Kidney capillary endothelial cell (primary cell): ENCODE measurements at regions not wholly inside any gene's neighbourhood (a gene's known extent, or its start where the extent isn't known, plus 50 kb on each side); places are given as distances from the start of the nearest gene placed in this dataset.
A peak's percentile ranks its signal among the peaks of the same experiment; 100 is the strongest.
"Not testable (repeated sequence)": the region's sequence is repeated elsewhere in the genome, so short reads cannot be mapped to it uniquely, and the experiment has no call there.

Source experiments
- DNase-seq: peaks from one replicate; pipeline ENCODE4 v3.0.0-alpha.2; 2018; ENCODE audit warnings: low spot score

DNA sequence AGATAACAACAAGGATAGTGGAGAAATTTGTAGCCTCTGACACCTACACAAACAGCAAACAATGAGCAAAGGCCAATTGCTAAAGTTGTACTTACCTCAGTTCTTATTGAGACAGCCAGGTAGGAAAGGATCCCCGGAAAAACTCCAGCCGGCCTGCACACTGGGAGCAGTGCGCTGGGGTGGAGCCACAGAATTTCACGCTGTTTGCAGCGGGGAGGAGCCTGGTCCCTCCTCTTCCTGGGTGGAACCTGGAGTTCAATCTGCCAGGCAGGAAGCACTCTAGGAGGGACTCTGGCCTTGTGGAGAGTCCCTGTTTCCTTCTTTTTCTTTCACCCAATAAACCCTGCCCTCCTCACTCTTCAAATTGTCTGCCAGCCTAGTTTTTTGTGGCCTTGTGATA, 382.6 kb upstream of the TGIF2LX start:
- DNase-seq: not testable (repeated sequence)

DNA sequence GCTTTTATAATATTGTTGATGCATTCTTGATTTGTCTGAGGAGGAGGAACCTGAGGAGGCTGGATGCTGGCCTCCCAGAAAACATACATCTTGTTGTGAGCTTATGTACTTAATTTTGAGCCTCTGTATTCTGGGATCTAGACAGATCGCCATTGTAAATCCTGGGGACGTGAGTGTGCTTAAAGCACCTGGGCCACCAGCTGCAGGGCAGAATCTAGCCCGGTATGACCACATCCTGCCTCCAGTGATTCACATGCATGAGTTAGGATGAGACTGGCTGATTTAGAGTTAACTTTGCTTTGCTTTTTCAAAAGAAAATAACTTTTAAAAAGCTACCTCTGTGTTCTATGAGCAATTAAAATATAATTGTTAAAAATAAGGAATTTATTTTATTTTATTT, 364.6 kb upstream of the TGIF2LX start:
- DNase-seq: not testable (repeated sequence)

DNA sequence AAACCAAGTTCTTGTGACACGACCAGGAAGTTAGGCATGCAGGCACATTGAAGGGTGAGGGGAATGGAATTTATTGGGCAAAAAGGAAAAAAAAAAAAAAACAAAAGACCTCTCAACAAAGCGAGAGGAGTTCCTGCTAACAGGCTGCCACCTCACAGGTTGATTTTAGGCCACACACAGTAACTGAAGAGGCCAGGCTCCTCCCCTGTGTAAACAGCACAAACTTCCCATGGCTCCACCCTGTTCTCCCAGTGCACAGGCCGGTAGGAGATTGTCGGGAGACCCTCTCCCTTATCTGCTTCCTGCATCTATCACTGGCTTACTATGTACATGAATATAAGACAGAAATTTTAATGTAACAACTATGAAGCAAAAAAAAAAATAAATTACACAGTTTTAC, 359.6 kb upstream of the TGIF2LX start:
- not testable (repeated sequence) for DNase-seq

DNA sequence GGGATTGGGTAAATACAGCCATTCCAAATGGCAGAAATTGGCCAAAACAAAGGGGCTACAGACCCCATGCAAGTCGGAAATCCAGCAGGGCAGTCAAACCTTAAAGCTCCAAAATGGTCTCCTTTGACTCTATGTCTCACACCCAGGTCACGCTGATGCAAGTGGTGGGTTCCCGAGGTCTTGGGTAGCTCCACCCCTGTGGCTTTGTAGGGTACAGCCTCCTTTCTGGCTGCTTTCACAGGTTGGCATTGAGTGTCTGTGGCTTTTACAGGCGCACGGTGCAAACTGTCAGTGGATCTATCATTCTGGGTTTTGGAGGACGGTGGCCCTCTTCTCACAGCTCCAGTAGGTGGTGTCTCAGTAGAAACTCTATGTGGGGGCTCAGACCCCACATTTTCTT, 358.6 kb upstream of the TGIF2LX start:
- DNase-seq: not testable (repeated sequence)

DNA sequence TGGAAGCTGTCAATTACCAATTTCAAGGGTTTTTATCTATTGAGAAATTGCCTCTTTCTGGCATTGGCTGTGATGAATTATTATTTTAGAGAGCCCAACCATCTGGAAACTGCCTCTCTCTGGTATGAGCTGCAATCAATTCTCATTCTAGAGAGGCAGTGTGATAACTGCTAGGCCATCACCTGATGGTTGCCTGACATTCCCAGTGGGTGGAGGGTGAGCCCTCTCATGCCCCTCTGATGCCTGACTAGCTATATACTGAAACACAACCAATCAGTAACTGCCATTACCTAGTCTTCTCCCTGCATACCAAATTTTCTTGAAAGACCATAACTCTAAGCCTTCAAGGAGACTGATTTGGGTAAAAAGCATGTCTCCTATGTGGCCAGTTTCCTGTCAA, 353.9 kb upstream of the TGIF2LX start:
- not testable (repeated sequence) for DNase-seq

DNA sequence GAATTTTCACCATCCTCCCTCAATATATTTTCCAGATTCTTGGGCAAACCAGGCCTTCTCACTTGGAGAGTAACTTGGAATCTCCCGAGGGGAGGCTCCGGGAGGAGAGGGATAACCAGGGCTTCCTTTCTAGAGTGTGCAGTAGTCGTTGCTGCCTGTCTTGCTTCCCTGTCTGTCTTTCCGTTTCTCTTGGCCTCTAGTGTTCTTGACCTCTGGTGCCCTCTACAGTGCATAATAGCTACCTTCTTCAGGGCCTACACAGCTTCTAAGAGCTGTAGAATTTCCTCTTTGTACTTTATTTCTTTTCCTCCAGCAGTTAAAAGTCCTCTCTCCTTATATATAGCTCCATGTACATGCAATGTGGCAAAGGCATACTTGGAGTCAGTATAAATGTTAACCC, 339.8 kb upstream of the TGIF2LX start:
- DNase-seq: not testable (repeated sequence)

DNA sequence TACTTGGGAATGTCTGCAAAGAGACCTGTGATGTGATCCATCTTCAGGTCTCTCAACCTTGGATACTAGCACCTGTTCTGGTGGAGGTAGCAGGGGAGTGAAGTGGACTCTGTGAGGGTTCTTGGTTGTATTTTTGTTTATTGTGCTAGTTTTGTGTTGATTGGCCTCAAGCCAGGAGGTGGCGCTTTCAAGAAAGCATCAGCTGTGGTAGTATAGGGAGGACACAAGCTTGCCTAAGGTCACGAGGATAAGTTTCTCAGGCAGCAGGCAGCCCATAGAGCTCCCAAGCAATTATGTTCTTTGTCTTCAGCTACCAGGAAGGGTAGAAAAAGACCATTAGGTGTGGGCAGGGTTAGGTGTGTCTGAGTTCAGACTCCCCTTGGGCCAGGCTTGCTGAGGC, 289.9 kb upstream of the TGIF2LX start:
- DNase-seq: not testable (repeated sequence)

DNA sequence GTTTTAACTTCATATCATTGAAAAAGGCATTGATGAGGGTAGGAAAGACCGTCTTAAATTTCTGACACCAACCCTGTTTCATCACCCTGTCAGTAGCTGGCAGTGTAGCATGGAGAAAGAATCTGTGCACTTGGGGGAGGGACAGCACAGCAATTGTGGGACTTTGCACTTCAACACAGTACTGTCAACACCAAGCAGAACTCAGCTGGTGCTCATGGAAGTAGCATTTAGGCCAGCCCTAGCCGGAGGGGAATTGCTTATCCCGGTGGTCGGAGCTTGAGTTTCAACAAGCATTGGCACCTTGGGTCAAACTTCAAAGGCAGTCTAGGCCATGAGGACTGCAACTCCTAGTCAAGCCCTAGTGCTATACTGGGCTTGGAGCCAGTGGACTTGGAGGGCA, 285.8 kb upstream of the TGIF2LX start:
- not testable (repeated sequence) for DNase-seq

DNA sequence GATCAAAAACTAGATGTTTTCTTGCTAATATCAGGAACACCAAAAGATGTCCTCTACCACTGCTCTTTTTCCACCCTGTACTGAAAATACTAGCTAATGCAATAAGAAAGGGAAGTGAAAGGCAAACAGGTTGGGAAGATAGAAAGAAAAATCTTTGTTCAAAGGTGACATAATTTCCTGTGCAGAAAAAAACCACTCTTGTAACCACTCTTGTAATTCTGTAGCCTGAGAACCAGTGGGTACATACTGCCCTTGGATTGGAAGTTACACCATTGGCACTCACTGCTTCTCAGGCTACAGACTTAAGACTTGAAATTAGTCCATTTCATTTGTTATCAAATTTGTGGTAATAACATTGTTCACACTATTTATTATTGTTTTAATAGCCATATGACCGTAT, 263.0 kb upstream of the TGIF2LX start:
- not testable (repeated sequence) for DNase-seq

DNA sequence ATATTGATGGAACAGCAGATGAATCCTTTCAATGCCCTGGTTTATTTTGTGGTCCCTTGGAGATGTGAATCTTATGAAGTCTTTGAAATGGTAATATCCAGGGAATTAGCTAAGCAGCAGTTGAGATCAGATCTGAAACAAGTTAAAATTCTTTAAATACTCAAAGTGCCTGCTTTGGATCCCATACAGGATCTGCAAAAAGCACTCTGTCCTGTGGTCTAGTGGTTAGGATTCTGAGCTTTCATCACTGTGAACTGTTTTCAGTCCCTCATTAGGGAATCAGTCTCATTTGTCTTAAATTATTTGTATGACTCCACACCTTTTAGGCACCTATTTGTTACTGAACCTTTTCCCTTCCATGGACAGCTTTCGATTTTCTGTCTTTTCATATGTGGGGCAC, 215.2 kb upstream of the TGIF2LX start:
- not testable (repeated sequence) for DNase-seq

DNA sequence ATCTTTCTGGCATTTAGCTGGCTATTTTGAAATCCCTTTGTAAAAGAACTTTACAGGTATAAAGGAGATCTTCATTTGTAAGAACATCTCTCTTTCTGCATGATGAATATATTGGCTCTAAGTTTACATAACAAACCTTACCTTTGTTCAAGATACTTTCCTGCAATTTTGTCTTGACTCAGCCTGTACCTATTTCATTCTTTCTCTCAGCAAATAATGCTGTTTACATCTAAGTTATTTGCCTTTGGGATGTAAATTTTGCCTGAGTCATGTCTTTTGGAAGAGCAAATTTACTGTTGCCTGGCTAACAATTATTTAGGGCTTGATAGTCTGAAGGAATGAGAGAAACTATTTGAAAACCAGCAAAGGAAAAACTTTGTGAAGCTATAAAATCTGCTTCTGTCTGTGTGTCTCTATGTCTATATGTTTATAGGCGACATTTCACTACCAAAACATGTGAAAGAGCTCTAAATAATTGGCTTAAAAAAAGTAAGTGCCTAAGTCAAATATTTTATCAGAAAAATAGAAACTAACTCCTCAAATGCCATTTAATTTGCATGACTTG, 214.3 kb upstream of the TGIF2LX start:
- not testable (repeated sequence) for DNase-seq

DNA sequence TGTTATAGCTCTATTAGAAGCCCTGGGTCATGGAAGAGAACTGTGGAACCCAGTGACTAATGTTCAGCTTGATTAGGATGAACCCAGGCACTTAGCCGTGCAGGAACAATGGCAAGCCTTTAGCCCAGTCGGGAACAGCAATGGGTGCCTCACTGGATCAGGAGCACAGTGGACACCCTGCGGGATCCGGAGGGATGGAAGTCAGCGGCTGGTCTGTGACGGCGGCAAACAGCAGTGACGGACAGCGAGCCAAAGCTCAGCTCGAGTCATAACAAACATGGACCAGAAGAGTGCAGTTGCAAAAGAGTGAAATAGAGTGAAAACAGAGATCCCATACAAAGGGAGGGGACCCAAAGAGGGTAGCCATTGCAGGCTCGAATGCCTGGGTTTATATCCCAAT, 187.3 kb upstream of the TGIF2LX start:
- DNase-seq: not testable (repeated sequence)

DNA sequence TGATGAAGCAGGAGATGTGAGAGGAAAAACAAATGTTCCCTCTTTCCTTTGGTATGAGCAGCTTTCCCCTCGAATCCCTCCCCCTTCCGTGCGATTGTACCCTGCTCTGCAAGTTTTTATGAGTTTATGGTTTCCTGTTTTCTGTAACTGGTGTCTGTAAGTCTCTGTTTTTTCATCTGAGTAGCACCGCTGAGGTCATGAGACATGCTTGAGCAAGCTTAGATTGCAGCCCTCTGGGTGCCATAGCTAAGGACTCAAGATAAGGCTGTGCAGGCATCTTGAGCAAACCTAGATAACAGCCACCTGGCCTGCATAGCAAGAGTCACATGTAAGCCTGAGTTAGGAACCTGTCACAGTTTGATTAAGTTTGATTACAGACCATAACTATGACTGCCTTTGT, 165.2 kb upstream of the TGIF2LX start:
- not testable (repeated sequence) for DNase-seq

DNA sequence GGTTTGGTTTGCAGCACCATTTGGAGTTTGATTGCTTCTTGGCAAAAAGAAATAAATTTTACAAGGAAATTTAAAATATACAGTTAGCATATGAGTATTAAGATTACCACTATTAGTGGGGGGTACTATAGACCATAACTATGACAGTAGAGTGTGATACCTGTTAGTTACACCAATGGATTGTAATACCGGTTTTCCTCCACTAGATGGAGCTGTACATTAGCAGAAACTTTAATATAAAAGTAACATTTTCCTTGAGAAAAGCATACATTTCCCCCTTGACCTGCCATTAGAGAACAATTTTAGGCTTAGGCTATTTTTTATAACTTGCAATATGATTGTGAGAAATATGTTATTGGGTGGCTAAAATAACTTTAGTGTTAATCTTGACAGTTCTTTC, 163.9 kb upstream of the TGIF2LX start:
- peak; percentile 14 for DNase-seq

DNA sequence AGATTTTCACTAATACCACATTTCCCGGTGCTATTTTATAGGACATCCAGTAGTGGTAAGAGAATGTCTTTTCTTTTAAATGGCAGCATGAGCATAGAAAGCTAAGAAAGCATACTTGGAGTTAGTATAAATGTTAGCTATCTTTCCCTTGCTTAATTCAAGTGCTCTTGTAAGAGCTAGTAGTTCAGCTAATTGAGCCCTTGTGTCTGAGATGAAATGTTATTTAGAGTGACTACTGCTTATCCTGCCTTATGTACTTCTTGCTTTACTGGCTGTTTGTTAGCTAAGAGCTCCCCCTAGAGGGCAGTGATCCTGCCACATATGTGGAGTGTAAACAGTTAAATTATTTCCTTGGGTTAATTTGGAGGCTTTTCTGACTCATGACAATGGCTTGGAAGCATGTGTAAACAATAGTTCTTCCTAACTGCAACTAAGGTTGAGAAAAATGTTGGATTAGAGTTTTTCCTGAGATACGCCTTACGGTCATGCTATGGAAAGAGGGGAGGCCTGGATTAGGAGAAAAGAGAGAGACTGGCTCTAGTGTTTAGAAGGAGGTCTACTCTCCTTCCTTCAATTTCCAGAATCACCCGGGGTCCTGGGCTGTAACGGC, 162.5 kb upstream of the TGIF2LX start:
- DNase-seq: not testable (repeated sequence)

DNA sequence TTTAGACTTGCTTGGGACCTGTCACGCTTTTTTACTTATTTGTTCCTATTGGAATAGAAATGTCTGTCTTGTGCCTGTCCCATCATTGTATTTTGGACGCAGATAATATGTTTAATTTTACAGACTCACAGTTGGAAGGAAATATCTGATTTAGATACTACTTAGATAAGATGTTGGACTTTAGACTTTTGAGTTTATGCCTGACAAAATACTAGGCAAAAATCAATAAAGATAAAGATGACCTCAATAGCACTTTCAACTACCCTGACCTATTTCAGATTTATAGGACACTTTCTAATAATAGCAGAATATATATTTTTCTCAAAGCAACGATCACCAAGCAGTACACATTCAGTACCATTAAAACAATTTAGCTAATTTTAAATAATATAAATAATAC, 150.1 kb upstream of the TGIF2LX start:
- not testable (repeated sequence) for DNase-seq

DNA sequence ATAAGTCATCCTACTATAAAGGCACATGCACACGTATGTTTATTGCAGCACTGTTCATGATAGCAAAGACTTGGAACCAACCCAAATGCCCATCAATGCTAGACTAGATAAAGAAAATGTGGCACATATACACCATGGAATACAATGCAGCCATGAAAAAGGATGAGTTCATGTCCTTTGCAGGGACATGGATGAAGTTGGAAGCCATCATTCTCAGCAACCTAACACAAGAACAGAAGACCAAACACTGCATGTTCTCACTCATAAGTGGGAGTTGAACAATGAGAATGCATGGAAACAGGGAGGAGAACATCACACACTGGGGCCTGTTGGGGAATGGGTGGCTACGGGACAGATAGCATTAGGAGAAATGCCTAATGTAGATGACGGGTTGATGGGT, 110.3 kb upstream of the TGIF2LX start:
- not testable (repeated sequence) for DNase-seq

DNA sequence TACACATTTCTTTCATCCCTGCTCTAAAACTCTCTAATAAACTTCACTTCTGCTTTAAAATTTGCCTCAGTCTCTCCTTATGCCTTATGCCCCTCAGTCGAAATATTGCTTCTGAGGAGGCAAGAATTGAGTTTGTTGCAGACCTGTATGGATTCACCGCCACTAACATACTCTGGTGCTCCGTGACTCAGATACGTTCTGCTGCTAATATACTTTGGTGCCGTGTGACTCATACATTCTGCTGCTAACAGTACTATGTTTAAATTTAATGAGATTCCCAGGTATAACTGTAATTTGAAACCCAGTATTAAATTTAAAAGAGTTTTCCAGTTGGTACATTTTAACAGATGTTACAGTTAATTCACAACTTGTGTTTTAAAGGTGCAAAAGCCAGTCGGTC, 82.0 kb upstream of the TGIF2LX start:
- not testable (repeated sequence) for DNase-seq

DNA sequence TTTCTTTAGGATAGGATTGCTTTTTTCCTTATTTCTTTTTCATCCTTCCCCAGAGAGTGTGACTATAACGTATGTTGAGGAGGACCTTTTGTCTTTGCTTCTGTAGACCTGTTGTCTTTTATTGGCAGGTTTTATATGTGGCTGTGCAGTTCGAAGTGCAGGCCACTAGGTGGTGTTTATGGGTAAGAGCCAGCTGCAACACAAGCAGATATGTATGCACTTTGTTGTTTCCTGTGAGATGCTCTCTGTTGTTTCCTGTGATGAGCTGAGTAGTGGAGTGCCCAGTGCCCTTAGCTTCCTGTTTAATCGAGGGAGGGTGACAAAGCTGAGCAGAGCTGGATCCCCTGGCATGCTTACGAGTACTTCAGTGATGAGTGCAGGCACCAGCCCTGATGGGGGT, 50.0 kb upstream of the TGIF2LX start:
- peak; percentile 11 for DNase-seq
